ENCODE measurements at regions not wholly inside any gene's neighbourhood (a gene's known extent, or its start where the extent isn't known, plus 50 kb on each side); places are given as distances from the start of the nearest gene placed in this dataset.

- H3K27ac ChIP-seq (ENCODE audit: low read depth, low read length): no peak overlapping the region
- H3K9me3 ChIP-seq (ENCODE audit: control insufficient read depth, insufficient read depth, low read length): no peaks in the 10 kb centered on the region
- no peak overlapping the region for H3K4me3 ChIP-seq (ENCODE audit: low read depth, low read length)
- ChIA-PET POLR2A (no interaction called here), CTCF (no interaction called here)
- DNase-seq (ENCODE audit: low read depth, low spot score): no peak
- TF ChIP-seq, protein P1, sequence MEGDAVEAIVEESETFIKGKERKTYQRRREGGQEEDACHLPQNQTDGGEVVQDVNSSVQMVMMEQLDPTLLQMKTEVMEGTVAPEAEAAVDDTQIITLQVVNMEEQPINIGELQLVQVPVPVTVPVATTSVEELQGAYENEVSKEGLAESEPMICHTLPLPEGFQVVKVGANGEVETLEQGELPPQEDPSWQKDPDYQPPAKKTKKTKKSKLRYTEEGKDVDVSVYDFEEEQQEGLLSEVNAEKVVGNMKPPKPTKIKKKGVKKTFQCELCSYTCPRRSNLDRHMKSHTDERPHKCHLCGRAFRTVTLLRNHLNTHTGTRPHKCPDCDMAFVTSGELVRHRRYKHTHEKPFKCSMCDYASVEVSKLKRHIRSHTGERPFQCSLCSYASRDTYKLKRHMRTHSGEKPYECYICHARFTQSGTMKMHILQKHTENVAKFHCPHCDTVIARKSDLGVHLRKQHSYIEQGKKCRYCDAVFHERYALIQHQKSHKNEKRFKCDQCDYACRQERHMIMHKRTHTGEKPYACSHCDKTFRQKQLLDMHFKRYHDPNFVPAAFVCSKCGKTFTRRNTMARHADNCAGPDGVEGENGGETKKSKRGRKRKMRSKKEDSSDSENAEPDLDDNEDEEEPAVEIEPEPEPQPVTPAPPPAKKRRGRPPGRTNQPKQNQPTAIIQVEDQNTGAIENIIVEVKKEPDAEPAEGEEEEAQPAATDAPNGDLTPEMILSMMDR (IDR thresholded peaks at IDR 0.05; ENCODE audit: low read depth, low read length): no peak
- peaks cover 2% of the 10 kb centered on the region for H3K27me3 ChIP-seq (ENCODE audit: control insufficient read depth, insufficient read depth, low read length)
Measured at GRCh38 chr5:72569408-72569944, 62.3 kb upstream of the ZNF366 start.

GRCh38 chr5:72566746-72567145, 59.5 kb upstream of the ZNF366 start:
- DNase-seq (ENCODE audit: low read depth, low spot score): no peak
- Histone ChIP-seq H3K27ac (ENCODE audit: low read depth, low read length) (no peak overlapping the region), H3K9me3 (ENCODE audit: control insufficient read depth, insufficient read depth, low read length) (peaks cover 6% of the 10 kb centered on the region; the same call in 1 of the 2 replicates), H3K27me3 (ENCODE audit: control insufficient read depth, insufficient read depth, low read length) (no peaks in the 10 kb centered on the region), H3K4me3 (ENCODE audit: low read depth, low read length) (no peak overlapping the region)
- TF ChIP-seq, protein P1 (IDR thresholded peaks at IDR 0.05; ENCODE audit: low read depth, low read length): no peak
- ChIA-PET CTCF (no interaction called here), POLR2A (no interaction called here)

DNA sequence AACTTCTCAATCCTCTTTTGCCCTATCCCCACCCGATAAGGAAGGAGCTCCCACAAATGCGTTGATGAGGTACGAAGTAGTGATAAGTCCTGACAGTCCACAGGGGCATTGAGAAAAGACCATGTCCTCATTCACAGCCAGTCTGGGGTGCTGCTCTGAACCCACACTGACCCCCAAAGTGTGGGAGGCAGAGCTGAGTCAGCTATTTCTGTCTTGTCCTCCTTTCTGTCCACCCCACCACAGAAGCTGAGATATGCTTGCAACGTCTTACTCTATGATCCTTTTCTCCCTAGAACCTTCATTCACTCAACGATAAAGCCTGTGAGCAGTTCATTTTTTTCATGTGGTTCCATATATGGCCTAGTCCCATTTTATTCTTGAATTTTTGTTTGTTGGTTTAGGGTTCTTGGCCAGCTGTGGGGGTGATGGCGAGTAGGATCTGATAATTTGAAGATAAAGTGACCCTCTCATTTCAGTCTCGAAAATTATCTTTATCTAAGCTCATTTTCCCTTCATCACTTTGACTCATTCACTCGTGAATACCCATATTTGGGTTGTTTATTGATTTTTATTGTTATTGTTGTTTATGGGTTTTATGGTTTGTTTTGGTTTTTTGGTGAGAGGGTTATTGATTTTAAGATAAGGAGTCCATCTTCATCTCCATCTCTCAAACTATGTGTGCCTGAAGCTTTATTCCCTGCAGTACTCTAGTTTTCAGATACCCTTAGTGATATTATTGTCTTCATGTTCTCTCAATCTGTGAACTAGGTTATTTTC, 58.5 kb upstream of the ZNF366 start:
- DNase-seq (ENCODE audit: low read depth, low spot score): no peak
- Histone ChIP-seq H3K27ac (ENCODE audit: low read depth, low read length) (no peak overlapping the region), H3K9me3 (ENCODE audit: control insufficient read depth, insufficient read depth, low read length) (peaks cover 6% of the 10 kb centered on the region; the same call in 1 of the 2 replicates), H3K4me3 (ENCODE audit: low read depth, low read length) (no peak overlapping the region), H3K27me3 (ENCODE audit: control insufficient read depth, insufficient read depth, low read length) (no peaks in the 10 kb centered on the region)
- ChIA-PET POLR2A (no interaction called here), CTCF (interaction anchor here (0.6 to 0.7 kb wide), 4 partner anchors 9 to 321 kb away, joined by 3 to 5 read pairs (median 3); no protein-coding TSS in a partner anchor)
- TF ChIP-seq, protein P1 (IDR thresholded peaks at IDR 0.05; ENCODE audit: low read depth, low read length): no peak

- H3K4me3 ChIP-seq (ENCODE audit: low read depth, low read length): no peak overlapping the region
- H3K27ac ChIP-seq (ENCODE audit: low read depth, low read length): no peak overlapping the region
- CTCF ChIA-PET: no interaction called here
- POLR2A ChIA-PET: no interaction called here
- TF ChIP-seq, protein P1 (IDR thresholded peaks at IDR 0.05; ENCODE audit: low read depth, low read length): no peak
- H3K9me3 ChIP-seq (ENCODE audit: control insufficient read depth, insufficient read depth, low read length): peaks cover 6% of the 10 kb centered on the region; the same call in 1 of the 2 replicates
- no peak for DNase-seq (ENCODE audit: low read depth, low spot score)
- no peaks in the 10 kb centered on the region for H3K27me3 ChIP-seq (ENCODE audit: control insufficient read depth, insufficient read depth, low read length)
Measured at GRCh38 chr5:72562717-72563116, 55.5 kb upstream of the ZNF366 start.
